Gastrocnemius medialis (tissue), 4 donors: ENCODE measurements at regions not wholly inside any gene's neighbourhood (a gene's known extent, or its start where the extent isn't known, plus 50 kb on each side); places are given as distances from the start of the nearest gene placed in this dataset.

Experiments used
- CTCF ChIP-seq, 5 experiments: fragments of 450-650 bp in 3 of 5; fragments of 200-600 bp in 2 of 5; sonication (generic) in 2 of 5; IDR thresholded peaks in 4 of 5; conservative IDR thresholded peaks in 1 of 5; 1 replicate in 4 of 5; 2 replicates in 1 of 5; pipeline ENCODE4 v1.5.1; 2016 to 2019; ENCODE audit warnings: antibody characterized with exemption in 5 of 5, mild to moderate bottlenecking in 3 of 5, moderate library complexity in 3 of 5
- POLR2A ChIP-seq, 2 donors: fragments of 450-650 bp; IDR thresholded peaks; one replicate each; pipeline ENCODE4 v1.6.1; 2017; ENCODE audit warnings: antibody characterized with exemption in 2 of 2, mild to moderate bottlenecking in 2 of 2, moderate library complexity in 2 of 2

- no peak for TF ChIP-seq POLR2A (IDR thresholded peaks at IDR 0.05)
- TF ChIP-seq CTCF (IDR thresholded peaks at IDR 0.05 in 4 of 5, conservative IDR thresholded peaks at IDR 0.05 in 1 of 5) = no peak
These were observed 262.9 kb upstream of the SDK2 start for GRCh38 chr17:73906896-73907870.
